GM12873 (cell line): ENCODE measurements at regions not wholly inside any gene's neighbourhood (a gene's known extent, or its start where the extent isn't known, plus 50 kb on each side); places are given as distances from the start of the nearest gene placed in this dataset.
A peak's percentile ranks its signal among the peaks of the same experiment; 100 is the strongest.

ENCODE experiments used
- CTCF ChIP-seq: IDR thresholded peaks from 2 replicates; pipeline ENCODE4 v1.5.1; 2012; ENCODE audit warnings: low read depth, mild to moderate bottlenecking, moderate library complexity, low read length, control low read depth; ENCODE audit not compliant: insufficient read depth; ENCODE audit errors: missing control alignments

GRCh38 chr1:69284508-69284907 is 283.2 kb upstream of the LRRC7 start:
- no peak for TF ChIP-seq CTCF

DNA sequence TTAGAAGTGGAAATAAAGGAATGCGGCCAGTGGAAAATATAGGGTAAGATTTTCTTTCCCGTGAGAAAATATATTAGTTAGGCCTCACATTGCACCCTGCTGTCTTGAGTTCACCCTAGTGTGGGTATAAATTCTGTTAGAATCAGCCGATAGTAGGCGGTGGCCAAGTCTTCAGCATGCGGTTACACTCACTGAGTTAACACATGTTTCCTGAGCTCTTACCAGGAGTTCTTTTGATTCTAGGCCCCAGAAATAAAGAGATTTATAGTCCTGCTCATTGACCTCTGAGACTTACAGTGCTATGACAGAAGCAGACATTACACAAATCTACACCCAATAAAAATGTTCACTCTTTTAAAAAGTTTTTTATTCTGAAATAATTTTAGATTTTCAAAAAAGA is 279.3 kb upstream of the LRRC7 start:
- TF ChIP-seq CTCF = no peak

DNA sequence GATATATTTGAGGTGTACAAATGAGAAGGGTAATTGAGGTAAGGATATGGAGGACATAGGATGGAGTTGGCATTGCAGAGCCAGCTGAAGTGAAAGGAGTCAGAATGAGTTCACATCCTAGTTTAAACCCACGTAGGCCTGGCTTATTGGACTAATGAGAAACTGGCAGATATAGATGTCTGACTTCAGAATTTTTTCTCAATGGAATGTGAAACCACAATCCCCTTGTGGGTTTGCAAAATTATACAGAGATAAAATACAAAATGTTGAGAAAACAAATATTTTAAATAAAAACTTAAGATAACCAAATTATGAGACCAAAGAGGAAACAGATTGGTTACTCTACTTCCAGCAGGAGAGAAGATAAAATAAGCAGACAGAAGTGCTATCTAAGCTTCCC is 277.4 kb upstream of the LRRC7 start:
- no peak for TF ChIP-seq CTCF

DNA sequence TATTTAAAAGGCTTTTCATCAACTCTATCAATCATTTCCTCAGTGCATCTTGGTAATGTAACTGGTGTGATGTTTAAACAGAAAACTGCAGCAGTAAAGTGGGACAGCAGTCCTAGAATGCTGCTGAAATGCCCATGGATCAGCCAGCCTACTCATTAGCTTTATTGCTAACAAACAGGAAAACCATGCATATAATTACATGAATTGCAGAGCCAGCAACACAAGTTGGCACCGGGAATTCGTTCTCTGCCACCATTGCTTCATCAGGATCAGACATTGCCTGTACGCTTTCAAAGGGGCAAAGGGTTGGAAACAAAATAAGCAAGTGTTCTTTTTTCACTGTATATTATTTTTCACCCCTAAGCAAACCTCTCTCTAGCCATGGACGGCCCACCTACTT is 276.2 kb upstream of the LRRC7 start:
- TF ChIP-seq CTCF = no peak

DNA sequence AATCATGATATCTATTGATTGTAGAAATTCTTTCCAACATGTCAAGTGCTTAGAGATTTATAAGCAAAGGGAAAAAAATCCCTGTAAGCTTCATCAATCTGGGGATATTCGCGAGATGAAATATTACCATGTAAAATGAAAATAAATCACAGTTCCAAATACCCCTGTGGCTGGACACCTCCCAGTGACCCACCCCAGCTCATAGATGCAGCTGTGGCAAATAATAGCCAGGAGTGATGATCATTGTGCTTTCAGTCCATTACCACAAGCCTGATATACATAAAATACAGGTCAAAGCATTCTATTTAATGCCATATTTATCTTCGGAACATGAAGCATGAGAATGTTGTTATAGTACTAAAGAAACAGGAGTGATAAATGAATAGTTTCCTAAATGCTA is 274.9 kb upstream of the LRRC7 start:
- TF ChIP-seq CTCF = no peak

DNA sequence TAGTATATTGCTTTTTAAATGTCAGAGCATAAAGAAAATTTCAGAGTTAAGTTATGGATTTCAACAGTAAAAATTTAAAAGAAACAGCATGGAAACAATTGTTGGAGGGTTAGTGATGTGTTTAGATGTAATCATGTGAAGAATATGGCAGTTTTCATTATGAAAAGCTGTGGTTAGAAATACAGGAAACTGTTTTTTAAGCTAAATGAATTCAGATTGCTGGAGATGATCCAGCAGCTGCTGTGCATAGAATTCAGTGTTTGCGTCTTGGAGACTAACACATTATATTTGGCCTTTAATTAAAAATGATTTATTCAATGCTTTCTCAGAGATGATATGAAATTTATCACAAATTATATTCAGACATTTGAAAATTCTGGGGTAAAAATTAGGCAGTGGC is 273.6 kb upstream of the LRRC7 start:
- no peak for TF ChIP-seq CTCF

- no peak for TF ChIP-seq CTCF
These were observed 272.5 kb upstream of the LRRC7 start for GRCh38 chr1:69295265-69295664.

GRCh38 chr1:69305621-69306020 is 262.1 kb upstream of the LRRC7 start:
- TF ChIP-seq CTCF = peak; percentile 52
